Panc1 (cell line): ENCODE measurements at regions not wholly inside any gene's neighbourhood (a gene's known extent, or its start where the extent isn't known, plus 50 kb on each side); places are given as distances from the start of the nearest gene placed in this dataset.

Experiments
- ATAC-seq: fragments of 200-7000 bp; cut with Tn5 transposase; 2 replicates; pipeline ENCODE4 v1.9.1; 2020; ENCODE audit warnings: mild to moderate bottlenecking, moderate library complexity
- BruUV-seq: library from RNA; stranded (reverse); fragments of 400-500 nt; replicated peaks from 2 replicates; lab custom pipeline; 2021; lab: Mats Ljungman, UMichigan
- CTCF ChIA-PET: fragments of 300-600 bp; sonication (Branson Sonifier 250); formaldehyde crosslinking; loops from one replicate; lab custom pipeline; 2022; ENCODE audit warnings: antibody characterized with exemption; lab: Charles Lee
- POLR2A ChIA-PET: fragments of 300-600 bp; sonication (Branson Sonifier 250); formaldehyde crosslinking; loops from one replicate; lab custom pipeline; 2022; ENCODE audit warnings: antibody characterized with exemption; lab: Charles Lee
- DNase-seq: peaks from one replicate; pipeline ENCODE4 v3.0.0-alpha.2; 2010; ENCODE audit warnings: low read depth, low spot score
- H3K27ac ChIP-seq: 2 replicates; pipeline ENCODE4 v1.5.1; 2011; ENCODE audit warnings: mild to moderate bottlenecking, low read length, inconsistent platforms
- H3K27me3 ChIP-seq: fragments of 200-500 bp; sonication (Bioruptor generic); 2 replicates; pipeline ENCODE4 v1.6.0; 2014; ENCODE audit warnings: low read length, inconsistent platforms; ENCODE audit not compliant: control insufficient read depth, insufficient read depth
- H3K36me3 ChIP-seq: fragments of 200-500 bp; sonication (Bioruptor generic); 2 replicates; pipeline ENCODE4 v1.5.1; 2014; ENCODE audit warnings: inconsistent platforms, mild to moderate bottlenecking, low read length, moderate library complexity; ENCODE audit not compliant: control insufficient read depth, insufficient read depth
- H3K4me1 ChIP-seq: 2 replicates; pipeline ENCODE4 v1.5.1; 2011; ENCODE audit warnings: inconsistent platforms, mild to moderate bottlenecking, low read length, moderate library complexity; ENCODE audit not compliant: control insufficient read depth, insufficient read depth
- H3K4me3 ChIP-seq, 2 experiments: 2 replicates each; pipeline ENCODE4 v1.5.1; 2011 to 2012; ENCODE audit warnings: low read depth in 2 of 2, low read length in 2 of 2, mild to moderate bottlenecking in 2 of 2, inconsistent platforms in 1 of 2, moderate library complexity in 1 of 2
- H3K9me3 ChIP-seq: fragments of 200-500 bp; sonication (Bioruptor generic); 2 replicates; pipeline ENCODE4 v1.5.1; 2014; ENCODE audit warnings: low read depth, mild to moderate bottlenecking, inconsistent platforms, low read length, moderate library complexity; ENCODE audit not compliant: control insufficient read depth, insufficient read depth
- CTCF ChIP-seq: fragments of 450-650 bp; IDR thresholded peaks from 2 replicates; pipeline ENCODE4 v1.5.1; 2017; ENCODE audit warnings: mild to moderate bottlenecking
- POLR2AphosphoS5 ChIP-seq: IDR thresholded peaks from 2 replicates; pipeline ENCODE4 v1.6.1; 2012; ENCODE audit warnings: mild to moderate bottlenecking, low read depth, low read length, moderate library complexity
- REST ChIP-seq, 2 experiments: IDR thresholded peaks; 2 replicates each; pipeline ENCODE4 v1.6.1; 2011 to 2012; ENCODE audit warnings: low read depth in 2 of 2, control low read depth in 1 of 2, low read length in 1 of 2, mild to moderate bottlenecking in 1 of 2, moderate library complexity in 1 of 2; ENCODE audit not compliant: insufficient read depth in 1 of 2
- SIN3A ChIP-seq: IDR thresholded peaks from 2 replicates; pipeline ENCODE4 v1.6.1; 2012; ENCODE audit warnings: low read depth, mild to moderate bottlenecking, low read length, moderate library complexity, borderline replicate concordance; ENCODE audit not compliant: insufficient read depth
- TCF7L2 ChIP-seq: IDR thresholded peaks from 2 replicates; pipeline ENCODE4 v1.6.1; 2011; ENCODE audit warnings: mild to moderate bottlenecking, low read depth, low read length, inconsistent platforms
- in situ Hi-C: cut with HindIII; loops from 2 replicates; pipeline ENCODE4 v1.10.0; 2016; ENCODE audit warnings: low sequenced_read_pairs, low pct_unique_long_range_greater_than_20kb
- intact Hi-C: fragments of 100-400 bp; cut with micrococcal nuclease; formaldehyde crosslinking; loops from one replicate; pipeline ENCODE4 v1.10.0; 2022; ENCODE audit not compliant: unreplicated experiment

- Histone ChIP-seq H3K27ac (no peak overlapping the region), H3K27me3 (no peaks in the 10 kb centered on the region), H3K36me3 (no peaks in the 10 kb centered on the region), H3K4me1 (no peaks in the 10 kb centered on the region), H3K4me3 (no peak overlapping the region), H3K9me3 (no peaks in the 10 kb centered on the region)
- no TSS peak for BruUV-seq
- no peak for DNase-seq
- intact Hi-C loops (no loop called here), in situ Hi-C loops (no loop called here)
- TF ChIP-seq SIN3A (no peak), CTCF (no peak), TCF7L2 (no peak), REST (IDR thresholded peaks at IDR 0.05; ENCODE audit: insufficient read depth in 1 of 2, low read depth in 2 of 2, low read length in 1 of 2) (no peak), POLR2AphosphoS5 (no peak)
- POLR2A ChIA-PET: no interaction called here
- ATAC-seq: no peak
- CTCF ChIA-PET: no interaction called here
These were observed 165.2 kb upstream of the AUTS2 start for GRCh38 chr7:69433081-69433480.

DNA sequence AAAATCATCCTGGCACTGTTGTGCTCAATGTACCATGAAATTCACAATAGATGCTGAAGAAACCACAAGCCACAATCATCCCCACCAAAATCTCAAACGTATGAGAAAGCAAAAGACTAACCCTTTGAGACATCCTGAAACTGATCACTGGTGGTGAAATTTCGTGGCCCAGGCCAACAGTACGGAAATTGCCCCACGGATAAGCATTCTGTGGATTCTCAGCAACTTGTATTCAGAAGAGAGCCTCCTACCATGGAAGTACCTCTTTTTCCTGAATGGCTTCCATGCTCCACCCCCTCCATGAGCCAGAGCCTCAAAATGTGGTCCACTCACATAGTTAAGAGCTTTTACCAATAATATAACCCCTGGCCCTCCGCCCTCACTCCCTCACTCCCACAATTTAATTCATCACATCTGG lies 163.9 kb upstream of the AUTS2 start:
- ChIA-PET CTCF (no interaction called here), POLR2A (no interaction called here)
- Histone ChIP-seq H3K27ac (no peak overlapping the region), H3K4me3 (no peak overlapping the region), H3K27me3 (no peaks in the 10 kb centered on the region), H3K4me1 (no peaks in the 10 kb centered on the region), H3K36me3 (no peaks in the 10 kb centered on the region), H3K9me3 (no peaks in the 10 kb centered on the region)
- no TSS peak for BruUV-seq
- in situ Hi-C loops (no loop called here), intact Hi-C loops (no loop called here)
- ATAC-seq (no peak), DNase-seq (no peak)
- no peak for TF ChIP-seq CTCF
- no peak for TF ChIP-seq REST (IDR thresholded peaks at IDR 0.05; ENCODE audit: insufficient read depth in 1 of 2, low read depth in 2 of 2, low read length in 1 of 2)
- no peak for TF ChIP-seq TCF7L2
- TF ChIP-seq SIN3A: no peak
- TF ChIP-seq POLR2AphosphoS5: no peak
